Panc1 (cell line): ENCODE measurements at regions not wholly inside any gene's neighbourhood (a gene's known extent, or its start where the extent isn't known, plus 50 kb on each side); places are given as distances from the start of the nearest gene placed in this dataset.

ENCODE experiments used
- ATAC-seq: fragments of 200-7000 bp; cut with Tn5 transposase; 2 replicates; pipeline ENCODE4 v1.9.1; 2020; ENCODE audit warnings: mild to moderate bottlenecking, moderate library complexity
- BruUV-seq: library from RNA; stranded (reverse); fragments of 400-500 nt; replicated peaks from 2 replicates; lab custom pipeline; 2021; lab: Mats Ljungman, UMichigan
- CTCF ChIA-PET: fragments of 300-600 bp; sonication (Branson Sonifier 250); formaldehyde crosslinking; loops from one replicate; lab custom pipeline; 2022; ENCODE audit warnings: antibody characterized with exemption; lab: Charles Lee
- POLR2A ChIA-PET: fragments of 300-600 bp; sonication (Branson Sonifier 250); formaldehyde crosslinking; loops from one replicate; lab custom pipeline; 2022; ENCODE audit warnings: antibody characterized with exemption; lab: Charles Lee
- DNase-seq: peaks from one replicate; pipeline ENCODE4 v3.0.0-alpha.2; 2010; ENCODE audit warnings: low read depth, low spot score
- H3K27ac ChIP-seq: 2 replicates; pipeline ENCODE4 v1.5.1; 2011; ENCODE audit warnings: mild to moderate bottlenecking, low read length, inconsistent platforms
- H3K27me3 ChIP-seq: fragments of 200-500 bp; sonication (Bioruptor generic); 2 replicates; pipeline ENCODE4 v1.6.0; 2014; ENCODE audit warnings: low read length, inconsistent platforms; ENCODE audit not compliant: control insufficient read depth, insufficient read depth
- H3K36me3 ChIP-seq: fragments of 200-500 bp; sonication (Bioruptor generic); 2 replicates; pipeline ENCODE4 v1.5.1; 2014; ENCODE audit warnings: inconsistent platforms, mild to moderate bottlenecking, low read length, moderate library complexity; ENCODE audit not compliant: control insufficient read depth, insufficient read depth
- H3K4me1 ChIP-seq: 2 replicates; pipeline ENCODE4 v1.5.1; 2011; ENCODE audit warnings: inconsistent platforms, mild to moderate bottlenecking, low read length, moderate library complexity; ENCODE audit not compliant: control insufficient read depth, insufficient read depth
- H3K4me3 ChIP-seq, 2 experiments: 2 replicates each; pipeline ENCODE4 v1.5.1; 2011 to 2012; ENCODE audit warnings: low read depth in 2 of 2, low read length in 2 of 2, mild to moderate bottlenecking in 2 of 2, inconsistent platforms in 1 of 2, moderate library complexity in 1 of 2
- H3K9me3 ChIP-seq: fragments of 200-500 bp; sonication (Bioruptor generic); 2 replicates; pipeline ENCODE4 v1.5.1; 2014; ENCODE audit warnings: low read depth, mild to moderate bottlenecking, inconsistent platforms, low read length, moderate library complexity; ENCODE audit not compliant: control insufficient read depth, insufficient read depth
- POLR2AphosphoS5 ChIP-seq: IDR thresholded peaks from 2 replicates; pipeline ENCODE4 v1.6.1; 2012; ENCODE audit warnings: mild to moderate bottlenecking, low read depth, low read length, moderate library complexity
- SIN3A ChIP-seq: IDR thresholded peaks from 2 replicates; pipeline ENCODE4 v1.6.1; 2012; ENCODE audit warnings: low read depth, mild to moderate bottlenecking, low read length, moderate library complexity, borderline replicate concordance; ENCODE audit not compliant: insufficient read depth
- TCF7L2 ChIP-seq: IDR thresholded peaks from 2 replicates; pipeline ENCODE4 v1.6.1; 2011; ENCODE audit warnings: mild to moderate bottlenecking, low read depth, low read length, inconsistent platforms
- in situ Hi-C: cut with HindIII; loops from 2 replicates; pipeline ENCODE4 v1.10.0; 2016; ENCODE audit warnings: low sequenced_read_pairs, low pct_unique_long_range_greater_than_20kb
- intact Hi-C: fragments of 100-400 bp; cut with micrococcal nuclease; formaldehyde crosslinking; loops from one replicate; pipeline ENCODE4 v1.10.0; 2022; ENCODE audit not compliant: unreplicated experiment
- TF ChIP-seq, protein P1 (sequence below), 2 experiments: IDR thresholded peaks; 2 replicates each; pipeline ENCODE4 v1.6.1; 2011 to 2012; ENCODE audit warnings: low read depth in 2 of 2, control low read depth in 1 of 2, low read length in 1 of 2, mild to moderate bottlenecking in 1 of 2, moderate library complexity in 1 of 2; ENCODE audit not compliant: insufficient read depth in 1 of 2
- TF ChIP-seq, protein P2 (sequence below): fragments of 450-650 bp; IDR thresholded peaks from 2 replicates; pipeline ENCODE4 v1.5.1; 2017; ENCODE audit warnings: mild to moderate bottlenecking

DNA sequence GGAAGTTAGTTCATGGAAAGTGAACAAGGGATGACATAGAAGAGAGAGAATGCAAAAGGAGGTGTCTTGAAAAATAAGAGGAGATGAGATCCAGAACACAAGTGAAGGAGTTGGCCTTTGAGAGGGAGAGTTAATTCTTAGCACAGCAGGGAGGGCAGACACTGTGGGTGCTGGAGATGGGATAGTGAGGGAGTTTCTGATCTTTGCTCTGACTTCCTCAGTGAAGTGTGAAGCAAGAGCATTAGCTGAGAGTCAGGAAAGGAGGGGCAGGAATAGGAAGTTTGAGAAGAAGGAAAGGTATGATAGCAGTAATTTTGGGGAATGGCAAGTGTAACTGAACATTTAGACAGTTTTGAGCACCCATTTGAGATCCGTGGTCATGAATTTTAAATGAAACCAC, 75.8 kb upstream of the COCH start:
- no TSS peak for BruUV-seq
- Histone ChIP-seq H3K36me3 (no peaks in the 10 kb centered on the region), H3K9me3 (no peaks in the 10 kb centered on the region), H3K4me1 (no peaks in the 10 kb centered on the region), H3K4me3 (no peak overlapping the region), H3K27me3 (no peaks in the 10 kb centered on the region), H3K27ac (no peak overlapping the region)
- in situ Hi-C loops = no loop called here
- TF ChIP-seq SIN3A = no peak
- TF ChIP-seq, protein P1, sequence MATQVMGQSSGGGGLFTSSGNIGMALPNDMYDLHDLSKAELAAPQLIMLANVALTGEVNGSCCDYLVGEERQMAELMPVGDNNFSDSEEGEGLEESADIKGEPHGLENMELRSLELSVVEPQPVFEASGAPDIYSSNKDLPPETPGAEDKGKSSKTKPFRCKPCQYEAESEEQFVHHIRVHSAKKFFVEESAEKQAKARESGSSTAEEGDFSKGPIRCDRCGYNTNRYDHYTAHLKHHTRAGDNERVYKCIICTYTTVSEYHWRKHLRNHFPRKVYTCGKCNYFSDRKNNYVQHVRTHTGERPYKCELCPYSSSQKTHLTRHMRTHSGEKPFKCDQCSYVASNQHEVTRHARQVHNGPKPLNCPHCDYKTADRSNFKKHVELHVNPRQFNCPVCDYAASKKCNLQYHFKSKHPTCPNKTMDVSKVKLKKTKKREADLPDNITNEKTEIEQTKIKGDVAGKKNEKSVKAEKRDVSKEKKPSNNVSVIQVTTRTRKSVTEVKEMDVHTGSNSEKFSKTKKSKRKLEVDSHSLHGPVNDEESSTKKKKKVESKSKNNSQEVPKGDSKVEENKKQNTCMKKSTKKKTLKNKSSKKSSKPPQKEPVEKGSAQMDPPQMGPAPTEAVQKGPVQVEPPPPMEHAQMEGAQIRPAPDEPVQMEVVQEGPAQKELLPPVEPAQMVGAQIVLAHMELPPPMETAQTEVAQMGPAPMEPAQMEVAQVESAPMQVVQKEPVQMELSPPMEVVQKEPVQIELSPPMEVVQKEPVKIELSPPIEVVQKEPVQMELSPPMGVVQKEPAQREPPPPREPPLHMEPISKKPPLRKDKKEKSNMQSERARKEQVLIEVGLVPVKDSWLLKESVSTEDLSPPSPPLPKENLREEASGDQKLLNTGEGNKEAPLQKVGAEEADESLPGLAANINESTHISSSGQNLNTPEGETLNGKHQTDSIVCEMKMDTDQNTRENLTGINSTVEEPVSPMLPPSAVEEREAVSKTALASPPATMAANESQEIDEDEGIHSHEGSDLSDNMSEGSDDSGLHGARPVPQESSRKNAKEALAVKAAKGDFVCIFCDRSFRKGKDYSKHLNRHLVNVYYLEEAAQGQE (IDR thresholded peaks at IDR 0.05; ENCODE audit: insufficient read depth in 1 of 2, low read depth in 2 of 2, low read length in 1 of 2) = no peak
- TF ChIP-seq TCF7L2 = no peak
- no peak for TF ChIP-seq POLR2AphosphoS5
- TF ChIP-seq, protein P2, sequence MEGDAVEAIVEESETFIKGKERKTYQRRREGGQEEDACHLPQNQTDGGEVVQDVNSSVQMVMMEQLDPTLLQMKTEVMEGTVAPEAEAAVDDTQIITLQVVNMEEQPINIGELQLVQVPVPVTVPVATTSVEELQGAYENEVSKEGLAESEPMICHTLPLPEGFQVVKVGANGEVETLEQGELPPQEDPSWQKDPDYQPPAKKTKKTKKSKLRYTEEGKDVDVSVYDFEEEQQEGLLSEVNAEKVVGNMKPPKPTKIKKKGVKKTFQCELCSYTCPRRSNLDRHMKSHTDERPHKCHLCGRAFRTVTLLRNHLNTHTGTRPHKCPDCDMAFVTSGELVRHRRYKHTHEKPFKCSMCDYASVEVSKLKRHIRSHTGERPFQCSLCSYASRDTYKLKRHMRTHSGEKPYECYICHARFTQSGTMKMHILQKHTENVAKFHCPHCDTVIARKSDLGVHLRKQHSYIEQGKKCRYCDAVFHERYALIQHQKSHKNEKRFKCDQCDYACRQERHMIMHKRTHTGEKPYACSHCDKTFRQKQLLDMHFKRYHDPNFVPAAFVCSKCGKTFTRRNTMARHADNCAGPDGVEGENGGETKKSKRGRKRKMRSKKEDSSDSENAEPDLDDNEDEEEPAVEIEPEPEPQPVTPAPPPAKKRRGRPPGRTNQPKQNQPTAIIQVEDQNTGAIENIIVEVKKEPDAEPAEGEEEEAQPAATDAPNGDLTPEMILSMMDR = no peak
- intact Hi-C loops = no loop called here
- ChIA-PET POLR2A (no interaction called here), CTCF (no interaction called here)
- DNase-seq = no peak
- ATAC-seq = no peak

DNA sequence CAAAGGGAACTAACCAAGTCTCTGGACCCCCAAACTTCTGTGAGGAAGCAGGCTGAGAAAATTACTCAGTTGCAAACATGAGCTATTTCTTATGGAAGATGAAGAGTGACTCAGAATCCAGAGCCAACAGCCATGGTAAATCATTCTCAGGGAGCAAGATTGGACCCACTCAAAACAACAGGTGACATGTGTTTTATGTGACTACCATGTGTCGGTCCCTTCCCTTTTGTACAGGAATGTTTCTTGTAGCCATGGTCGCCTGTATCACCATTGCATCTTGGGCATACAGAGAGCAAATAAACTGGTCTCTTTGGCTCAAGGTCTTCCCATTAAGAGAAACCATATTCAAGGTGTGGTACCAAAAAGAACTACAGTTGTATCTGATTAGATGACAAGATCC, 75.4 kb upstream of the COCH start:
- Histone ChIP-seq H3K36me3 (no peaks in the 10 kb centered on the region), H3K27ac (no peak overlapping the region), H3K27me3 (no peaks in the 10 kb centered on the region), H3K9me3 (no peaks in the 10 kb centered on the region), H3K4me3 (no peak overlapping the region), H3K4me1 (no peaks in the 10 kb centered on the region)
- DNase-seq (no peak), ATAC-seq (no peak)
- intact Hi-C loops (no loop called here), in situ Hi-C loops (no loop called here)
- ChIA-PET POLR2A (no interaction called here), CTCF (no interaction called here)
- TF ChIP-seq TCF7L2 (no peak), SIN3A (no peak), POLR2AphosphoS5 (no peak)
- TF ChIP-seq, protein P2 = no peak
- TF ChIP-seq, protein P1 (IDR thresholded peaks at IDR 0.05; ENCODE audit: insufficient read depth in 1 of 2, low read depth in 2 of 2, low read length in 1 of 2) = no peak
- no TSS peak for BruUV-seq
